CD8-positive, alpha-beta memory T cell (primary cell): ENCODE measurements at regions not wholly inside any gene's neighbourhood (a gene's known extent, or its start where the extent isn't known, plus 50 kb on each side); places are given as distances from the start of the nearest gene placed in this dataset.

ENCODE experiments used
- CTCF ChIA-PET: fragments of 350-600 bp; sonication (Branson Sonifier 250); formaldehyde crosslinking; loops from one replicate; lab custom pipeline; 2021; ENCODE audit warnings: antibody characterized with exemption; lab: Charles Lee
- POLR2A ChIA-PET: fragments of 350-600 bp; sonication (Branson Sonifier 250); formaldehyde crosslinking; loops from one replicate; lab custom pipeline; 2021; ENCODE audit warnings: antibody characterized with exemption; lab: Charles Lee
- DNase-seq, 5 donors: peaks; one replicate each; pipeline versions ENCODE4 v3.0.0 to v3.0.0-alpha.2; 2020 to 2022; ENCODE audit warnings: mixed read lengths in 1 of 5
- H3K27ac ChIP-seq: one replicate; pipeline ENCODE4 v1.7.0; 2013; ENCODE audit warnings: low read depth, mild to moderate bottlenecking, low read length, moderate library complexity
- H3K27me3 ChIP-seq: 2 replicates; pipeline ENCODE4 v1.7.0; 2013; ENCODE audit warnings: low read length, mild to moderate bottlenecking; ENCODE audit not compliant: insufficient read depth, poor library complexity, severe bottlenecking
- H3K36me3 ChIP-seq: 2 replicates; pipeline ENCODE4 v1.7.0; 2013; ENCODE audit warnings: mild to moderate bottlenecking, low read length, moderate library complexity; ENCODE audit not compliant: insufficient read depth
- H3K4me1 ChIP-seq: 2 replicates; pipeline ENCODE4 v1.7.0; 2013; ENCODE audit warnings: mild to moderate bottlenecking, low read length, moderate library complexity; ENCODE audit not compliant: insufficient read depth
- H3K4me3 ChIP-seq: 2 replicates; pipeline ENCODE4 v1.7.0; 2013; ENCODE audit warnings: mild to moderate bottlenecking, low read length
- H3K9me3 ChIP-seq: 2 replicates; pipeline ENCODE4 v1.7.0; 2013; ENCODE audit warnings: mild to moderate bottlenecking, low read length
- H3K27ac Mint-ChIP-seq, 8 donors: one replicate each; pipeline ENCODE4 v1.8.0; 2020 to 2021; ENCODE audit warnings: mixed read lengths in 8 of 8, mild to moderate bottlenecking in 6 of 8, inconsistent platforms in 3 of 8, moderate library complexity in 3 of 8
- H3K27me3 Mint-ChIP-seq, 2 donors: one replicate each; pipeline ENCODE4 v1.8.0; 2020 to 2021; ENCODE audit warnings: mixed read lengths in 2 of 2, mild to moderate bottlenecking in 1 of 2, moderate library complexity in 1 of 2
- H3K36me3 Mint-ChIP-seq, 3 donors: one replicate each; pipeline ENCODE4 v1.8.0; 2020 to 2021; ENCODE audit warnings: mixed read lengths in 3 of 3, inconsistent platforms in 1 of 3, mild to moderate bottlenecking in 1 of 3
- H3K4me1 Mint-ChIP-seq, 3 donors: one replicate each; pipeline ENCODE4 v1.8.0; 2020 to 2021; ENCODE audit warnings: mixed read lengths in 3 of 3, inconsistent platforms in 1 of 3, mild to moderate bottlenecking in 1 of 3
- H3K4me3 Mint-ChIP-seq, 7 donors: one replicate each; pipeline ENCODE4 v1.8.0; 2020 to 2021; ENCODE audit warnings: mixed read lengths in 7 of 7, mild to moderate bottlenecking in 6 of 7, moderate library complexity in 4 of 7, inconsistent platforms in 2 of 7
- H3K9me3 Mint-ChIP-seq, 5 donors: one replicate each; pipeline ENCODE4 v1.8.0; 2020 to 2022; ENCODE audit warnings: mixed read lengths in 5 of 5, mild to moderate bottlenecking in 3 of 5, moderate library complexity in 2 of 5, inconsistent platforms in 1 of 5

GRCh38 chr4:163623787-163624186 lies 129.3 kb downstream of the TMA16 start:
- H3K36me3 ChIP-seq = no peaks in the 10 kb centered on the region
- Mint-ChIP-seq H3K4me1 (peaks cover 11 to 20% (median 14%) of the 10 kb centered on the region in 3 donors), H3K27ac (no peak overlapping the region), H3K4me3 (no peak overlapping the region), H3K36me3 (no peaks in the 10 kb centered on the region), H3K9me3 (peaks cover 0 to 5% (median 0%) of the 10 kb centered on the region in 5 donors), H3K27me3 (peaks cover 0 to 4% of the 10 kb centered on the region in 2 donors)
- H3K9me3 ChIP-seq = no peaks in the 10 kb centered on the region
- ChIA-PET POLR2A (no interaction called here), CTCF (no interaction called here)
- DNase-seq = no peak
- H3K27me3 ChIP-seq = no peaks in the 10 kb centered on the region
- H3K4me3 ChIP-seq = no peak overlapping the region
- peaks cover 14% of the 10 kb centered on the region for H3K4me1 ChIP-seq
- H3K27ac ChIP-seq = no peak overlapping the region

- H3K27me3 ChIP-seq = no peaks in the 10 kb centered on the region
- Mint-ChIP-seq H3K36me3 (no peaks in the 10 kb centered on the region), H3K27me3 (peaks cover 0 to 3% of the 10 kb centered on the region in 2 donors), H3K4me3 (peak overlapping the region in 2 of 7 donors; percentile 8 to 30), H3K27ac (no peak overlapping the region), H3K9me3 (peaks cover 0 to 5% (median 0%) of the 10 kb centered on the region in 5 donors), H3K4me1 (peaks cover 11 to 20% (median 14%) of the 10 kb centered on the region in 3 donors)
- peaks cover 14% of the 10 kb centered on the region for H3K4me1 ChIP-seq
- POLR2A ChIA-PET = no interaction called here
- CTCF ChIA-PET = no interaction called here
- no peaks in the 10 kb centered on the region for H3K9me3 ChIP-seq
- no peak overlapping the region for H3K27ac ChIP-seq
- DNase-seq = peak in 1 of 5 donors; percentile 3
- H3K4me3 ChIP-seq = no peak overlapping the region
- no peaks in the 10 kb centered on the region for H3K36me3 ChIP-seq
These were observed 130.2 kb downstream of the TMA16 start for GRCh38 chr4:163624727-163625126.

GRCh38 chr4:163631288-163631687 lies 136.8 kb downstream of the TMA16 start:
- Histone ChIP-seq H3K36me3 (no peaks in the 10 kb centered on the region), H3K4me1 (no peaks in the 10 kb centered on the region), H3K27me3 (no peaks in the 10 kb centered on the region), H3K9me3 (no peaks in the 10 kb centered on the region), H3K27ac (no peak overlapping the region), H3K4me3 (no peak overlapping the region)
- H3K27ac Mint-ChIP-seq = no peak overlapping the region
- ChIA-PET POLR2A (no interaction called here), CTCF (no interaction called here)
- H3K4me1 Mint-ChIP-seq = no peaks in the 10 kb centered on the region
- no peak for DNase-seq
- peaks cover 0 to 7% of the 10 kb centered on the region in 2 donors for H3K27me3 Mint-ChIP-seq
- H3K4me3 Mint-ChIP-seq = no peak overlapping the region
- no peaks in the 10 kb centered on the region for H3K36me3 Mint-ChIP-seq
- H3K9me3 Mint-ChIP-seq = peaks cover 0 to 2% (median 0%) of the 10 kb centered on the region in 5 donors

- H3K36me3 Mint-ChIP-seq = no peaks in the 10 kb centered on the region
These were observed 144.4 kb downstream of the TMA16 start for GRCh38 chr4:163638909-163639308.

GRCh38 chr4:163649557-163650091 lies 155.1 kb downstream of the TMA16 start:
- no peak overlapping the region for H3K4me3 ChIP-seq
- POLR2A ChIA-PET = no interaction called here
- H3K36me3 ChIP-seq = no peaks in the 10 kb centered on the region
- DNase-seq = no peak
- Mint-ChIP-seq H3K27me3 (peaks cover 0 to 5% of the 10 kb centered on the region in 2 donors), H3K27ac (peak overlapping the region in 1 of 8 donors; percentile 7), H3K36me3 (no peaks in the 10 kb centered on the region), H3K4me1 (no peaks in the 10 kb centered on the region), H3K4me3 (no peak overlapping the region), H3K9me3 (peaks cover 19 to 24% (median 20%) of the 10 kb centered on the region in 5 donors)
- H3K4me1 ChIP-seq = no peaks in the 10 kb centered on the region
- H3K9me3 ChIP-seq = peaks cover 11% of the 10 kb centered on the region
- CTCF ChIA-PET = no interaction called here
- H3K27ac ChIP-seq = no peak overlapping the region
- no peaks in the 10 kb centered on the region for H3K27me3 ChIP-seq

More at GRCh38 chr4:163638909-163639308, 144.4 kb downstream of the TMA16 start:
- no peak overlapping the region for H3K27ac Mint-ChIP-seq
- H3K4me1 ChIP-seq = no peaks in the 10 kb centered on the region
- no peak overlapping the region for H3K4me3 ChIP-seq
- no peaks in the 10 kb centered on the region for H3K4me1 Mint-ChIP-seq
- peaks cover 0 to 3% (median 0%) of the 10 kb centered on the region in 5 donors for H3K9me3 Mint-ChIP-seq
- H3K27me3 ChIP-seq = no peaks in the 10 kb centered on the region
- no peak overlapping the region for H3K4me3 Mint-ChIP-seq
- no peak for DNase-seq
- no peaks in the 10 kb centered on the region for H3K27me3 Mint-ChIP-seq
- ChIA-PET CTCF (no interaction called here), POLR2A (no interaction called here)
- H3K9me3 ChIP-seq = no peaks in the 10 kb centered on the region
- no peak overlapping the region for H3K27ac ChIP-seq
- H3K36me3 ChIP-seq = no peaks in the 10 kb centered on the region

- H3K36me3 Mint-ChIP-seq = no peaks in the 10 kb centered on the region
- H3K4me1 Mint-ChIP-seq = no peaks in the 10 kb centered on the region
- Histone ChIP-seq H3K9me3 (no peaks in the 10 kb centered on the region), H3K4me3 (no peak overlapping the region), H3K36me3 (no peaks in the 10 kb centered on the region), H3K27me3 (no peaks in the 10 kb centered on the region), H3K4me1 (no peaks in the 10 kb centered on the region), H3K27ac (no peak overlapping the region)
- H3K27ac Mint-ChIP-seq = no peak overlapping the region
- H3K4me3 Mint-ChIP-seq = no peak overlapping the region
- peaks cover 2 to 12% (median 6%) of the 10 kb centered on the region in 5 donors for H3K9me3 Mint-ChIP-seq
- ChIA-PET POLR2A (no interaction called here), CTCF (no interaction called here)
- DNase-seq = no peak
- H3K27me3 Mint-ChIP-seq = peaks cover 0 to 2% of the 10 kb centered on the region in 2 donors
These were observed 157.3 kb downstream of the TMA16 start for GRCh38 chr4:163651761-163652160.

GRCh38 chr4:163654621-163655020 lies 160.1 kb downstream of the TMA16 start:
- POLR2A ChIA-PET = no interaction called here
- DNase-seq = no peak
- peaks cover 0 to 2% of the 10 kb centered on the region in 2 donors for H3K27me3 Mint-ChIP-seq
- H3K9me3 Mint-ChIP-seq = peaks cover 2 to 5% (median 4%) of the 10 kb centered on the region in 5 donors
- no peaks in the 10 kb centered on the region for H3K27me3 ChIP-seq
- no peaks in the 10 kb centered on the region for H3K4me1 ChIP-seq
- H3K4me1 Mint-ChIP-seq = no peaks in the 10 kb centered on the region
- no peaks in the 10 kb centered on the region for H3K36me3 ChIP-seq
- H3K27ac Mint-ChIP-seq = no peak overlapping the region
- no peaks in the 10 kb centered on the region for H3K36me3 Mint-ChIP-seq
- no peak overlapping the region for H3K27ac ChIP-seq
- no peak overlapping the region for H3K4me3 Mint-ChIP-seq
- CTCF ChIA-PET = no interaction called here
- H3K4me3 ChIP-seq = no peak overlapping the region
- no peaks in the 10 kb centered on the region for H3K9me3 ChIP-seq

- Histone ChIP-seq H3K4me3 (no peak overlapping the region), H3K27ac (no peak overlapping the region), H3K4me1 (peaks cover 7% of the 10 kb centered on the region), H3K9me3 (no peaks in the 10 kb centered on the region), H3K36me3 (no peaks in the 10 kb centered on the region), H3K27me3 (no peaks in the 10 kb centered on the region)
- peaks cover 2 to 3% (median 3%) of the 10 kb centered on the region in 5 donors for H3K9me3 Mint-ChIP-seq
- no peak overlapping the region for H3K4me3 Mint-ChIP-seq
- H3K27me3 Mint-ChIP-seq = peaks cover 0 to 2% of the 10 kb centered on the region in 2 donors
- ChIA-PET CTCF (no interaction called here), POLR2A (no interaction called here)
- DNase-seq = no peak
- no peaks in the 10 kb centered on the region for H3K36me3 Mint-ChIP-seq
- H3K27ac Mint-ChIP-seq = no peak overlapping the region
- H3K4me1 Mint-ChIP-seq = peaks cover 0 to 19% (median under 1%) of the 10 kb centered on the region in 3 donors
These were observed 166.1 kb downstream of the TMA16 start for GRCh38 chr4:163660636-163661035.
